BLaER1 treated with 17β-estradiol and CSF1 and Interleukin-3, amounts not matched to agents 10 nM and 100 nM (cell line): ENCODE measurements at regions not wholly inside any gene's neighbourhood (a gene's known extent, or its start where the extent isn't known, plus 50 kb on each side); places are given as distances from the start of the nearest gene placed in this dataset.

Experiments used
- H3K27ac ChIP-seq, 11 experiments: shearing (Covaris generic); formaldehyde crosslinking; 2 replicates each; pipeline ENCODE4 v1.8.1; 2022
- H3K27me3 ChIP-seq, 11 experiments: shearing (Covaris generic); formaldehyde crosslinking; 2 replicates each; pipeline ENCODE4 v1.8.1; 2022
- H3K36me3 ChIP-seq, 11 experiments: shearing (Covaris generic); formaldehyde crosslinking; 2 replicates each; pipeline ENCODE4 v1.8.1; 2022
- H3K4me1 ChIP-seq, 10 experiments: shearing (Covaris generic); formaldehyde crosslinking; 2 replicates each; pipeline ENCODE4 v1.8.1; 2022
- H3K4me2 ChIP-seq, 11 experiments: shearing (Covaris generic); formaldehyde crosslinking; 2 replicates each; pipeline ENCODE4 v1.8.1; 2022
- H3K4me3 ChIP-seq, 10 experiments: shearing (Covaris generic); formaldehyde crosslinking; 2 replicates each; pipeline ENCODE4 v1.8.1; 2022
- H3K9ac ChIP-seq, 11 experiments: shearing (Covaris generic); formaldehyde crosslinking; 2 replicates each; pipeline ENCODE4 v1.8.1; 2022
- H3K9me3 ChIP-seq, 11 experiments: shearing (Covaris generic); formaldehyde crosslinking; replicated peaks in 1 of 11; 2 replicates each; pipeline ENCODE4 v1.8.1; 2022
- H4K20me1 ChIP-seq, 11 experiments: shearing (Covaris generic); formaldehyde crosslinking; 2 replicates each; pipeline ENCODE4 v1.8.1; 2022
- Cebpa-rat ChIP-seq, 11 experiments: shearing (Covaris generic); IDR thresholded peaks; 2 replicates each; pipeline ENCODE4 v1.8.1; 2022

DNA sequence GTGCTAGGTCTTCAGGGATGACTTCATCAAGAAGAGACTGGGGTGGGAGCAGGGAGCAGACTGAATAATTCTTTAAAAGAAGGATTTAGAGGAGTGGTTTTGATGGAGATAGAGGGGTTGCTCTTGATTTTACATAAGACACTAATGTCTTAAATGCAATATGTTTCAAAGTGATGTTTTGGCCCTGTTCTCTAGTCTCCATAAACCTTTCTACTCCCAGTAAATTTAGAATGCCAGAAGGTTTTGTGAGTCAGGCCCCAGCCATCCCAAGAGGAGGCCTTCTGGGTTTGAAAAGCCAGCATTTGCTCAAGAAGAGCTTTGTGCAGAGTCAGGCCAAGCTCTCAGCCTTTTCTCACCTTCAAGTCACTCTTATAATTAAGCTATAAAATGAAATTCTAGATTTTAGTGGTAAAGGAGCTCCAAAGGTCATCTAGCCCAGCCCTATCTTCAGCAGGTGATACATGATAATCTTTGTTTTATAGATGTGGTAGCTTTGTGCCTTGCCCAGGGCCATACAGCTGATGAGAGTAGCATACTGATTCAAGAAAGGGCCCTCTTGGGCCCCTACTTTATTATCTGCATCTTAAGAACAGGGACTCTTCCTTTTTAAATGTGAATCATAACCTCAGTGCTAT, 122.8 kb upstream of the MTNR1B start:
- Histone ChIP-seq H3K9me3 (no peaks in the 10 kb centered on the region), H3K36me3 (no peaks in the 10 kb centered on the region), H3K9ac (no peak overlapping the region), H3K27me3 (no peaks in the 10 kb centered on the region), H4K20me1 (no peaks in the 10 kb centered on the region; a peak in 1 of 22 replicates), H3K27ac (no peak overlapping the region), H3K4me3 (no peak overlapping the region), H3K4me1 (no peaks in the 10 kb centered on the region), H3K4me2 (no peak overlapping the region)
- no peak for TF ChIP-seq Cebpa-rat (IDR thresholded peaks at IDR 0.05)

DNA sequence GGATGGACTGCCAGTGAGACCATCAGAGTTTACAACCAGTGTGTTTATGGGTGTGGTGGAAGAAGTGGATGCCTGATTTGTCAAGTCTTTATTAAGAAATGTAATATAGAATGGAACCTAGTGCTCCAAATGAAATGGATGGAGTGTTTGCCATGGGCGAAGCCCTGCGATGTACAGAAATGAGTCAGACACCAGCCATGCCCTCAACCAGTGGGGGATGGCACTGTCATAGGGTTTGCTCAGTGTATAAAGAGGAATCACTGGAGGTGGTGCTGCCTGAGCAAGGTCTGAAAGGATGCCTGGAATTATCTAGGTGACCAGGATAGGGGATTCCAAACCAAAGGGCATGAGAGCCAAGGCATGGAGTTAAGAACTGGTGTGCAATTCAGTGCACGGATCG, 120.9 kb upstream of the MTNR1B start:
- Histone ChIP-seq H3K9ac (no peak overlapping the region), H3K4me3 (no peak overlapping the region), H4K20me1 (no peaks in the 10 kb centered on the region; a peak in 1 of 22 replicates), H3K4me2 (no peak overlapping the region), H3K27me3 (no peaks in the 10 kb centered on the region), H3K36me3 (no peaks in the 10 kb centered on the region), H3K4me1 (no peaks in the 10 kb centered on the region), H3K27ac (no peak overlapping the region), H3K9me3 (peaks cover 0 to 8% (median 2%) of the 10 kb centered on the region in 11 experiments; a peak in 6 of 22 replicates)
- no peak for TF ChIP-seq Cebpa-rat (IDR thresholded peaks at IDR 0.05)

DNA sequence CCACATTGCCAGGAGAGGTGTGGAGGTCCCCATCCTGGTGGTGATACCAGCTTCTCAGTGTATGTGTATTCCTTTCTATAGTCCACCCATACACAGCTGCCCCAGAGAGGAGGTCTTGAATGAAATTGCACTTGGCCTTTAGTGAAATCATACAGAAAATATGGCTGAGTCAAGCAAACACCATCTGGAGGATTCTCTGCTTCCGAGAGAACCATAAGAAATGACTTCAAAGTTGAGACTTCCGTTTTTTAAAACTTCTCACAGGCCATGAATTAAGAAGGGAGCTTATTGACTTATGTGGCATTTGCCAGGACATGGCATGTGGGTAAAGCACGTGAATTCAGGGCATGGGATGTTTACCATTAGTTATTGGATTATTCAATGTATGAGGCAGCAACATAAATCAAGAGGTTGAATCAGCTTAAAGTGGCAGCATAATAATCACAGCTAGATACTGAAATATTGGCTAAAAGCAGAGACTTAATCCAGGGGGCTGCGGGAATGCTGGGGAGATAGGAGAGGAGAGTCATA, 119.1 kb upstream of the MTNR1B start:
- Histone ChIP-seq H3K27ac (no peak overlapping the region), H3K27me3 (no peaks in the 10 kb centered on the region), H3K9me3 (peaks cover 0 to 15% (median 5%) of the 10 kb centered on the region in 11 experiments; a peak in 7 of 22 replicates), H3K4me2 (no peak overlapping the region), H3K4me1 (no peaks in the 10 kb centered on the region), H4K20me1 (no peaks in the 10 kb centered on the region), H3K9ac (no peak overlapping the region), H3K4me3 (no peak overlapping the region), H3K36me3 (no peaks in the 10 kb centered on the region)
- TF ChIP-seq Cebpa-rat (IDR thresholded peaks at IDR 0.05) = no peak

DNA sequence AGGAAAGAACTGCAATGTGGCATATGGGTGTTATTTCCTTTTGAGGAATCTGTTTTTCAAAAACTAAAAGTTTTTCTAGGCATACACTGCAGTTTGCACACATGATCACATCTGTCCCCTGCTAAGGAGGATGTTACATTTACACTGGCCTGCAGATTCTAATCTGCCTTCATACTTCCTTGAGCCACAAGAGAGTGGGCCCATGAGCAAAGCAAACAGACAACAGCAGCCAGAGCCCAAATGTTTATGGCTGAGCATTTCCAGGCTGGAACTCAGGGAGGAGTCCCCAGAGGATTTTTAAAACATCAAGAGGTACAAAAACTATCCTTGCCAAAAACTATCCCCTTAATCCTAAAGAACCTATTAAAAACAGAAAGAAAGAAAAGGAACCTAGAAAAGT, 117.2 kb upstream of the MTNR1B start:
- Histone ChIP-seq H3K9me3 (peaks cover 0 to 15% (median 5%) of the 10 kb centered on the region in 11 experiments; a peak in 7 of 22 replicates), H3K27ac (no peak overlapping the region), H3K27me3 (no peaks in the 10 kb centered on the region), H3K9ac (no peak overlapping the region), H3K4me3 (no peak overlapping the region), H3K36me3 (no peaks in the 10 kb centered on the region), H4K20me1 (no peaks in the 10 kb centered on the region), H3K4me1 (peaks cover 0 to 5% (median 0%) of the 10 kb centered on the region in 10 experiments; a peak in 1 of 20 replicates), H3K4me2 (no peak overlapping the region)
- no peak for TF ChIP-seq Cebpa-rat (IDR thresholded peaks at IDR 0.05)

DNA sequence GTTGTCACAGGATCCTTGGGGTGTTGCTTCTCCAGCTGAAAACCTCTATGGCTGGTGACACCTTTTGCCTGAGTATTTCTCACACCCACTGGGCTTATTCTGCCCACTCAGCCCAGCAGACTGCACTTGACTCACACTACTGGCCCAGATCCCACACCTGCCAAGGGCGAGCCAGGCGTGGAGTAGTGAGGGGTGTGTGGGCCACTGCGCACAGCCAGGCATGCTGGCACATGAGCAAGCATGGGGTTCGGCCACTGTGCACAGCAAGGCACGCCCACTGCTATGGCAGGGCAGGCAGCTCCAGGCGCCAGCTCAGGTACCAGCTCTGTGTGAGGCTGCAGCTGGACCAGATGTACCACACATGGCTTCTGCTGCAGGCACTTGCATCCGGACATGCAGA, 116.5 kb upstream of the MTNR1B start:
- Histone ChIP-seq H4K20me1 (no peaks in the 10 kb centered on the region), H3K36me3 (no peaks in the 10 kb centered on the region), H3K4me2 (no peak overlapping the region), H3K27me3 (no peaks in the 10 kb centered on the region), H3K4me3 (no peak overlapping the region), H3K9me3 (peaks cover 0 to 15% (median 5%) of the 10 kb centered on the region in 11 experiments; a peak in 7 of 22 replicates), H3K27ac (no peak overlapping the region), H3K9ac (no peak overlapping the region), H3K4me1 (peaks cover 0 to 5% (median 0%) of the 10 kb centered on the region in 10 experiments; a peak in 1 of 20 replicates)
- no peak for TF ChIP-seq Cebpa-rat (IDR thresholded peaks at IDR 0.05)

DNA sequence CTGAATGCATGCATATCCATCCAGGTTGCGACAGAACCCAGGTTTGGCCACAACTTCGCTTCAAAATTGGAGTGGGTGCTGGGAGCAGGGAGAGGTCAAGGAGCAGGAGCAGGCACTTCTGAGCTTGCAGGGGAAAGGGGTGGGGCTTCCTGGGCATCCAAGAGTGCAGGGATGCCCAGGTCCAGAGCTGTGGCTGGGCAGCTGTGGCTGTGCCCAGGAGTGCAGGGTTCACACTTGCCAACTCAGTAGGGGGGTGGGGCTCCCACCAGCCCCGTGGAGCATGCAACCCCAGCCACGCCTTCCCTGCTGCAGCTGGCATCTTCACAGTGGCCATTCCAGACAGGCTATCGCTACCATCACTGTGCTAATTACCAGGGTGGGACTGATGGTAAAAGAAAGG, 115.3 kb upstream of the MTNR1B start:
- H3K36me3 ChIP-seq = no peaks in the 10 kb centered on the region
- H3K27me3 ChIP-seq = no peaks in the 10 kb centered on the region
- TF ChIP-seq Cebpa-rat (IDR thresholded peaks at IDR 0.05) = no peak
- no peaks in the 10 kb centered on the region for H4K20me1 ChIP-seq
- no peak overlapping the region for H3K4me3 ChIP-seq
- peaks cover 0 to 5% (median 0%) of the 10 kb centered on the region in 10 experiments; a peak in 1 of 20 replicates for H3K4me1 ChIP-seq
- H3K9ac ChIP-seq = no peak overlapping the region
- no peak overlapping the region for H3K27ac ChIP-seq
- H3K4me2 ChIP-seq = no peak overlapping the region
- peaks cover 0 to 15% (median 5%) of the 10 kb centered on the region in 11 experiments; a peak in 7 of 22 replicates for H3K9me3 ChIP-seq

DNA sequence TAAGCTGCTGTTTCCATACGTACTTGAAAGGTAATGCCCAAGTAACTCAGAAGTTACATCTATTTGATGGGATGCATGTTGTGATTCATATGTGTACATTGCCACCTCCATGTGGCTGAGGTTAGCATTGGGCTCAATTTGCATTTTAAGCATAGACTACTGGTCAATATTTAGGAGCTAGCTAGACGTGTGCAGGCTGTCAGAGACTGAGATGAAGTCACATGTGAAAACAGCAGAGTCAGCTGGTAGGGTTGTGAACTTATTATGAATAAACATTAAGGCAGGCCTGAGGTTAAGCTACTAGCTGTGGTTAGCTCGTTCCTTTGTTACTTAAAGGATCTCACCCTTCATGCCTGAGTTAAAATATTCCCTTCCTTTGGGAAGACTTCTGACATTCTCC, 114.5 kb upstream of the MTNR1B start:
- H3K4me3 ChIP-seq = no peak overlapping the region
- peaks cover 0 to 5% (median 0%) of the 10 kb centered on the region in 10 experiments; a peak in 1 of 20 replicates for H3K4me1 ChIP-seq
- H3K36me3 ChIP-seq = no peaks in the 10 kb centered on the region
- H3K9ac ChIP-seq = no peak overlapping the region
- H3K4me2 ChIP-seq = no peak overlapping the region
- H3K27me3 ChIP-seq = no peaks in the 10 kb centered on the region
- no peak overlapping the region for H3K27ac ChIP-seq
- no peak for TF ChIP-seq Cebpa-rat (IDR thresholded peaks at IDR 0.05)
- peaks cover 0 to 15% (median 5%) of the 10 kb centered on the region in 11 experiments; a peak in 7 of 22 replicates for H3K9me3 ChIP-seq
- H4K20me1 ChIP-seq = no peaks in the 10 kb centered on the region

DNA sequence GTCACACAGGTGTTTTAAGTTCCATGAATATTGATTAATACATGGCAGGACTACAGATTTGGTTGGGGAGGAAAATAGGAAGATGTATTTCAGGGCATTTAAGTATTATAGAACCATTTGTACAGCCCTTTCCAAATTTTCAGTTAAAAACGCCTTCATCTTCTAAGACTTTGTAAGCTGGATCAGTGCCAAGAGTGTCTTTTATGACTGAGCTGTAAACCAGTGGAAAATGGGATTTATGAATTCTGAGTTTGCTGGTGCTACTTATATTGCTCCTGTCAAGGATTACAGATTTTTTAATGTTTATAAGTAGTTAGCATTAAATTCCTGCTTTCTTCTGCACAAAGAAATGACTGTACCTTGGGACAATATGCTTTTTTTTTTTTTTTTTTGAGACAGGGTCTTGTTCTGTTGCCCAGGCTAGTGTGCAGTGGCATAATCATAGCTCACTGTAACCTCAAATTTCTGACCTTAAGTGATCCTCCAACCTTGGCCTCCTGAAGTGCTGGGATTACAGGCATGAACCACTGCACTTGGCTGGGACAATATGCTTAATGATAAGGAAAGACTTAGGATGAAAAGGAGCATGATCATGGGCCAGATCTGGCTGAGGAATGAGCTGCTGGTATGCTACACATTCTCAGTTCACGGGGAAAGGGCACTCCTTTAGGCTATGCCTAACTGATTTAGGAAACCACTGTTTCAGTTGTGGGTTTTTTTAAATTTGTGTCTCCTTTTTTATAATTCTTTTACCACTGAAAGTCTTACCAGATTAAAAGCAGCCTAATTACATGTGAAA, 113.6 kb upstream of the MTNR1B start:
- H3K4me2 ChIP-seq = peak overlapping the region in 1 of 11 experiments; percentile 12; a peak in 1 of 22 replicates
- no peaks in the 10 kb centered on the region for H3K27me3 ChIP-seq
- H3K27ac ChIP-seq = no peak overlapping the region
- H3K9me3 ChIP-seq = peaks cover 0 to 15% (median 5%) of the 10 kb centered on the region in 11 experiments; a peak in 7 of 22 replicates
- H4K20me1 ChIP-seq = no peaks in the 10 kb centered on the region
- no peak overlapping the region for H3K9ac ChIP-seq
- H3K4me1 ChIP-seq = peaks cover 0 to 5% (median 0%) of the 10 kb centered on the region in 10 experiments; a peak in 1 of 20 replicates
- TF ChIP-seq Cebpa-rat (IDR thresholded peaks at IDR 0.05) = no peak
- no peak overlapping the region for H3K4me3 ChIP-seq
- H3K36me3 ChIP-seq = no peaks in the 10 kb centered on the region

DNA sequence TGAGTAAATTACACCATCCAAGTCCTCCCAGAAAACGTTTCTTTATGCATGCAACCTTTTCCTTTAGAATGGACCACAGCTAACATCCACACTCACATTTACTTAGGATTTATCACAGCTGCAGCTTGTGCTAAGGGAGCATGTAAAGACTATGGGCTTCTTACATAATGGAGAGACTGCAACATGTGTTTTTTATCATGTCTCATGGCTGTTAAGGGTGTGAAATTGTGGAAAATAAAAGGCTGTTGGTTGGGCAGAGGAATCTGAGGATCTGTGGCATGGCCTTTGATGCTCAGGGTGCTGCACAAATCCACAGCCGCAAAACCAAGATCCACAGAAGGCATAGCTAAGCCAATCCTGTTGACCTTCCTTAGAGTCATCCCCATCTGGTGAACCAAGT, 112.0 kb upstream of the MTNR1B start:
- Histone ChIP-seq H3K9ac (no peak overlapping the region), H3K4me3 (no peak overlapping the region), H3K4me2 (no peak overlapping the region), H3K27me3 (no peaks in the 10 kb centered on the region), H3K36me3 (no peaks in the 10 kb centered on the region), H3K9me3 (peaks cover 0 to 15% (median 5%) of the 10 kb centered on the region in 11 experiments; a peak in 7 of 22 replicates), H3K27ac (no peak overlapping the region), H4K20me1 (no peaks in the 10 kb centered on the region), H3K4me1 (peaks cover 0 to 5% (median 0%) of the 10 kb centered on the region in 10 experiments; a peak in 1 of 20 replicates)
- TF ChIP-seq Cebpa-rat (IDR thresholded peaks at IDR 0.05) = no peak
